Thyroid gland (tissue), 4 donors: ENCODE measurements at regions not wholly inside any gene's neighbourhood (a gene's known extent, or its start where the extent isn't known, plus 50 kb on each side); places are given as distances from the start of the nearest gene placed in this dataset.

Source experiments
- CTCF ChIP-seq, 6 experiments: fragments of 200-600 bp in 3 of 6; fragments of 450-650 bp in 3 of 6; sonication (generic) in 3 of 6; IDR thresholded peaks; one replicate each; pipeline ENCODE4 v1.5.1; 2016 to 2019; ENCODE audit warnings: antibody characterized with exemption in 6 of 6, mild to moderate bottlenecking in 2 of 6, inconsistent platforms in 1 of 6, moderate library complexity in 1 of 6
- POLR2A ChIP-seq, 2 donors: fragments of 450-650 bp; IDR thresholded peaks; one replicate each; pipeline ENCODE4 v1.6.1; 2017; ENCODE audit warnings: antibody characterized with exemption in 2 of 2, mild to moderate bottlenecking in 2 of 2, moderate library complexity in 1 of 2

GRCh38 chr19:28933039-28933438 lies 279.9 kb downstream of the UQCRFS1 start:
- TF ChIP-seq CTCF (IDR thresholded peaks at IDR 0.05) (no peak), POLR2A (IDR thresholded peaks at IDR 0.05) (no peak)
